ENCODE measurements at regions not wholly inside any gene's neighbourhood (a gene's known extent, or its start where the extent isn't known, plus 50 kb on each side); places are given as distances from the start of the nearest gene placed in this dataset.

GRCh38 chr1:168454211-168454815 is 89.5 kb downstream of the XCL2 start:
- DNase-seq = no peak

GRCh38 chr1:168453056-168453455 is 90.7 kb downstream of the XCL2 start:
- no peak for DNase-seq

GRCh38 chr1:168452329-168452728 is 91.5 kb downstream of the XCL2 start:
- no peak for DNase-seq

GRCh38 chr1:168447871-168448270 is 95.9 kb downstream of the XCL2 start:
- no peak for DNase-seq

- no peak for DNase-seq
These were observed 97.7 kb downstream of the XCL2 start for GRCh38 chr1:168446081-168446480.

GRCh38 chr1:168443899-168444298 is 99.9 kb downstream of the XCL2 start:
- DNase-seq = peak; percentile 24 to 38

- no peak for DNase-seq
These were observed 100.4 kb downstream of the XCL2 start for GRCh38 chr1:168443356-168443755.

- no peak for DNase-seq
These were observed 100.9 kb downstream of the XCL2 start for GRCh38 chr1:168442931-168443330.

- DNase-seq = no peak
These were observed 102.1 kb downstream of the XCL2 start for GRCh38 chr1:168441745-168442144.

- DNase-seq = peak; percentile 81 to 87
These were observed 104.1 kb downstream of the XCL2 start for GRCh38 chr1:168439456-168440375.

- DNase-seq = no peak
These were observed 105.2 kb downstream of the XCL2 start for GRCh38 chr1:168438626-168439025.

- DNase-seq = no peak
These were observed 106.0 kb downstream of the XCL2 start for GRCh38 chr1:168437821-168438220.

GRCh38 chr1:168435439-168435838 is 108.4 kb downstream of the XCL2 start:
- DNase-seq = no peak

GRCh38 chr1:168433238-168433637 is 110.6 kb downstream of the XCL2 start:
- DNase-seq = no peak

GRCh38 chr1:168431882-168432281 is 111.9 kb downstream of the XCL2 start:
- DNase-seq = no peak

- no peak for DNase-seq
These were observed 113.5 kb downstream of the XCL2 start for GRCh38 chr1:168430321-168430720.

- no peak for DNase-seq
These were observed 115.6 kb downstream of the XCL2 start for GRCh38 chr1:168428063-168428731.

- no peak for DNase-seq
These were observed 116.7 kb downstream of the XCL2 start for GRCh38 chr1:168427051-168427450.

GRCh38 chr1:168424281-168424680 is 119.5 kb downstream of the XCL2 start:
- DNase-seq = no peak

- no peak for DNase-seq
These were observed 121.5 kb downstream of the XCL2 start for GRCh38 chr1:168422203-168422847.

GRCh38 chr1:168421399-168422004 is 122.3 kb downstream of the XCL2 start:
- peak in 1 of 2 donors; percentile 52 for DNase-seq

GRCh38 chr1:168420177-168420576 is 123.6 kb downstream of the XCL2 start:
- DNase-seq = no peak

- no peak for DNase-seq
These were observed 124.1 kb downstream of the XCL2 start for GRCh38 chr1:168419736-168420135.

Data from CD4-positive, alpha-beta T cell treated with Interleukin-1 beta for 1 hour (primary cell).